ENCODE measurements at regions not wholly inside any gene's neighbourhood (a gene's known extent, or its start where the extent isn't known, plus 50 kb on each side); places are given as distances from the start of the nearest gene placed in this dataset.

DNA sequence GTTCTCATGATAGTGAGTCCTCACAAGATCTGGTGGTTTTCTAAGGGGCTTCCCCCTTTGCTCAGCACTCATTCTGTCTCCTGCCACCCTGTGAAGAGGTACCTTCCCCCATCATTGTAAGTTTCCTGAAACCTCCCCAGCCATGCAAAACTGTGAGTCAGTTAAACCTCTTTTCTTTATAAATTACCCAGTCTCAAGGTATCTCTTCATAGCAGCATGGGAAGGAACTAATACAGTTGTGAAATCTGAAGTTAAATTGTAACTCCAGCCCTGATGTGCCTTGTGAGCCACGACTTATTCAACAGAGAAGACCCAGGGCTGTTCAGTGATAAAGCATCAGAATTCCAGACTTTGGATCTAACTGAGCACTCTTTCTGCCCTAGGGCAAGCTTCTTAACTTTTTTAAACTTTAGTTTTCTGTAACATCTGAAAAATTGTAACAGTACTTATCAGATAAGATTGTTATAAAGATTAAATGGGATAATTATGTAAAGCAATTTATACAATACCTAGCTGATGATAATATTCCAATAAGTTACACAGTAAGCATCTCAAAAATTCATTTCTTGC is 220.0 kb downstream of the TRPC6 start:
- TF ChIP-seq EZH2 (IDR thresholded peaks at IDR 0.05), result no peak
- no peak for TF ChIP-seq POLR2AphosphoS5 (IDR thresholded peaks at IDR 0.05; ENCODE audit: borderline replicate concordance, low read depth, low read length)
- no peak for TF ChIP-seq FOXP2 (optimal IDR thresholded peaks at IDR 0.05; ENCODE audit: control extremely low read depth, extremely low read length, insufficient read depth)

Measured in SK-N-MC (cell line).